H1 (cell line): ENCODE measurements at regions not wholly inside any gene's neighbourhood (a gene's known extent, or its start where the extent isn't known, plus 50 kb on each side); places are given as distances from the start of the nearest gene placed in this dataset.

Experiments used
- BCL11A ChIP-seq, 2 experiments: IDR thresholded peaks; one replicate each; pipeline ENCODE4 v1.6.1; 2011; ENCODE audit warnings: low read depth in 2 of 2, low read length in 2 of 2, mild to moderate bottlenecking in 2 of 2
- CBX5 ChIP-seq: fragments of 300-800, 300-1000 bp; sonication (generic); IDR thresholded peaks from 2 replicates; pipeline ENCODE4 v1.7.1; 2016; ENCODE audit warnings: antibody characterized with exemption, low read length, low read depth
- CHD2 ChIP-seq: IDR thresholded peaks from 2 replicates; pipeline ENCODE4 v1.6.1; 2012; ENCODE audit warnings: low read length, improper control_type of control experiment
- CTBP2 ChIP-seq: IDR thresholded peaks from 2 replicates; pipeline ENCODE4 v1.7.0; 2011; ENCODE audit warnings: borderline replicate concordance, mild to moderate bottlenecking, moderate library complexity, mixed read lengths, low read length; ENCODE audit not compliant: insufficient read depth, insufficient read length
- GABPA ChIP-seq: IDR thresholded peaks from 2 replicates; pipeline ENCODE4 v1.6.1; 2011; ENCODE audit warnings: mild to moderate bottlenecking, low read length, moderate library complexity, borderline replicate concordance; ENCODE audit not compliant: insufficient read depth
- JUND ChIP-seq: IDR thresholded peaks from 2 replicates; pipeline ENCODE4 v1.6.1; 2011; ENCODE audit warnings: mild to moderate bottlenecking, improper control_type of control experiment, low read length
- PHF8 ChIP-seq: fragments of 200-600 bp; sonication (generic); conservative IDR thresholded peaks from 2 replicates; pipeline ENCODE4 v1.7.1; 2012; ENCODE audit warnings: low read depth, mild to moderate bottlenecking, inconsistent platforms, low read length, moderate library complexity
- POU5F1 ChIP-seq: IDR thresholded peaks from 2 replicates; pipeline ENCODE4 v1.6.1; 2011; ENCODE audit warnings: low read depth, mild to moderate bottlenecking, low read length, moderate library complexity

GRCh38 chr13:73974051-73974450, 160.2 kb downstream of the KLF12 start (continued):
- TF ChIP-seq PHF8 (no peak), CHD2 (no peak), JUND (no peak), CBX5 (no peak), GABPA (no peak), POU5F1 (no peak), BCL11A (IDR thresholded peaks at IDR 0.05; ENCODE audit: low read depth in 2 of 2, low read length in 2 of 2) (no peak), CTBP2 (no peak)
